Calu3 (cell line): ENCODE measurements at regions not wholly inside any gene's neighbourhood (a gene's known extent, or its start where the extent isn't known, plus 50 kb on each side); places are given as distances from the start of the nearest gene placed in this dataset.

Experiments used
- BruUV-seq: library from RNA; stranded (reverse); fragments of 400-500 nt; replicated peaks from 2 replicates; lab custom pipeline; 2021; lab: Mats Ljungman, UMichigan
- CTCF ChIA-PET: fragments of 300-600 bp; sonication (Branson Sonifier 250); formaldehyde crosslinking; loops from one replicate; lab custom pipeline; 2022; ENCODE audit warnings: antibody characterized with exemption; lab: Charles Lee
- DNase-seq: peaks from one replicate; pipeline ENCODE4 v3.0.0; 2022
- H3K27ac Mint-ChIP-seq: one replicate; pipeline ENCODE4 v1.8.0; 2022; ENCODE audit warnings: mixed read lengths; ENCODE audit not compliant: unreplicated experiment
- H3K27me3 Mint-ChIP-seq: one replicate; pipeline ENCODE4 v1.8.0; 2022; ENCODE audit warnings: mixed read lengths; ENCODE audit not compliant: unreplicated experiment
- H3K36me3 Mint-ChIP-seq: one replicate; pipeline ENCODE4 v1.8.0; 2022; ENCODE audit warnings: mild to moderate bottlenecking, moderate library complexity, mixed read lengths; ENCODE audit not compliant: insufficient read depth, unreplicated experiment
- H3K4me1 Mint-ChIP-seq: one replicate; pipeline ENCODE4 v1.8.0; 2022; ENCODE audit warnings: mild to moderate bottlenecking, low read depth, mixed read lengths; ENCODE audit not compliant: unreplicated experiment
- H3K4me3 Mint-ChIP-seq: one replicate; pipeline ENCODE4 v1.8.0; 2022; ENCODE audit warnings: mild to moderate bottlenecking, low read depth, moderate library complexity, mixed read lengths; ENCODE audit not compliant: unreplicated experiment
- H3K9me3 Mint-ChIP-seq: one replicate; pipeline ENCODE4 v1.8.0; 2022; ENCODE audit warnings: low read depth, mixed read lengths; ENCODE audit not compliant: unreplicated experiment
- CTCF ChIP-seq: fragments of 200-600 bp; IDR thresholded peaks from one replicate; pipeline ENCODE4 v1.8.0; 2022; ENCODE audit warnings: antibody characterized with exemption; ENCODE audit not compliant: unreplicated experiment
- intact Hi-C: fragments of 100-400 bp; cut with micrococcal nuclease; formaldehyde crosslinking; loops from one replicate; pipeline ENCODE4 v1.10.0; 2022; ENCODE audit not compliant: unreplicated experiment

GRCh38 chr1:101331794-101332193, 95.0 kb downstream of the S1PR1 start:
- no peak overlapping the region for H3K27ac Mint-ChIP-seq
- intact Hi-C loops = no loop called here
- no peak for TF ChIP-seq CTCF
- peaks cover 3% of the 10 kb centered on the region for H3K9me3 Mint-ChIP-seq
- CTCF ChIA-PET = no interaction called here
- H3K36me3 Mint-ChIP-seq = no peaks in the 10 kb centered on the region
- no TSS peak for BruUV-seq
- H3K27me3 Mint-ChIP-seq = peaks cover 52% of the 10 kb centered on the region
- DNase-seq = no peak
- no peak overlapping the region for H3K4me3 Mint-ChIP-seq
- H3K4me1 Mint-ChIP-seq = no peaks in the 10 kb centered on the region

GRCh38 chr1:101332633-101333032, 95.8 kb downstream of the S1PR1 start:
- BruUV-seq = no TSS peak
- no peaks in the 10 kb centered on the region for H3K36me3 Mint-ChIP-seq
- H3K27me3 Mint-ChIP-seq = peaks cover 57% of the 10 kb centered on the region
- intact Hi-C loops = no loop called here
- DNase-seq = no peak
- no peak for TF ChIP-seq CTCF
- H3K27ac Mint-ChIP-seq = no peak overlapping the region
- CTCF ChIA-PET = no interaction called here
- no peaks in the 10 kb centered on the region for H3K4me1 Mint-ChIP-seq
- peaks cover 6% of the 10 kb centered on the region for H3K9me3 Mint-ChIP-seq
- no peak overlapping the region for H3K4me3 Mint-ChIP-seq

GRCh38 chr1:101333186-101333585, 96.4 kb downstream of the S1PR1 start:
- peaks cover 57% of the 10 kb centered on the region for H3K27me3 Mint-ChIP-seq
- BruUV-seq = no TSS peak
- DNase-seq = no peak
- H3K27ac Mint-ChIP-seq = no peak overlapping the region
- H3K4me3 Mint-ChIP-seq = no peak overlapping the region
- intact Hi-C loops = no loop called here
- TF ChIP-seq CTCF = no peak
- H3K9me3 Mint-ChIP-seq = peaks cover 6% of the 10 kb centered on the region
- CTCF ChIA-PET = no interaction called here
- no peaks in the 10 kb centered on the region for H3K36me3 Mint-ChIP-seq
- no peaks in the 10 kb centered on the region for H3K4me1 Mint-ChIP-seq

- intact Hi-C loops = no loop called here
- no peak for TF ChIP-seq CTCF
- H3K27ac Mint-ChIP-seq = no peak overlapping the region
- H3K4me1 Mint-ChIP-seq = no peaks in the 10 kb centered on the region
- H3K27me3 Mint-ChIP-seq = peaks cover 39% of the 10 kb centered on the region
- peaks cover 6% of the 10 kb centered on the region for H3K9me3 Mint-ChIP-seq
- no peaks in the 10 kb centered on the region for H3K36me3 Mint-ChIP-seq
- no TSS peak for BruUV-seq
- CTCF ChIA-PET = no interaction called here
- no peak for DNase-seq
- no peak overlapping the region for H3K4me3 Mint-ChIP-seq
Measured at GRCh38 chr1:101337968-101338367, 101.1 kb downstream of the S1PR1 start.
